HG03196 (cell line): ENCODE measurements at regions not wholly inside any gene's neighbourhood (a gene's known extent, or its start where the extent isn't known, plus 50 kb on each side); places are given as distances from the start of the nearest gene placed in this dataset.

Source experiments
- ATAC-seq: cut with Tn5 transposase; IDR thresholded peaks from one replicate; pipeline ENCODE4 v1.9.1; 2021; ENCODE audit not compliant: unreplicated experiment

DNA sequence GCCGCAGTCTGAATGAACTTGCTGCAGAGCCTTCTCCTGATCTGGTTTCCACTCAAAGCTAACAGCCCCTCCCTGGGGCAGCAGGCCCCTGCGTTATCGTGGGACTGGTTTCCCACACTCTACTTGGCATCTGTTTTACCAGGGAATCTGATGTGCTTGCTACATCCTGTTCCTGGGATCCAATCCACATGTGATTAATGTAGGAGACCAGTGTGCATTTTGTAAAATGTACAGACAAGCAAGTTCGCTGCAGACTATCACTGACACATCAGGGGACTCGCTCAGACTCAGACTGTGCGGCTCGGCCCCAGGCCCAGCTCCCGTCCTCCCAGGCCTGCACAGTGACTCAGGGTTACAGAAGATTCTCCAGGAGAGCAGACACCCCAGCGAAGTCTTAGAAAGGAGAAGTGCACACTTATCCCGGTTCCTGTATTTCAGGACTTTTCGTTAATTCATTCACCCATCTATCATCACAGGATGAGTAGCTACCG lies 340.1 kb downstream of the MATN1 start:
- no peak for ATAC-seq

- no peak for ATAC-seq
Observed at GRCh38 chr1:30382496-30382895, 340.9 kb downstream of the MATN1 start.

GRCh38 chr1:30381671-30382365 lies 341.6 kb downstream of the MATN1 start:
- no peak for ATAC-seq

- ATAC-seq, result no peak
Observed at GRCh38 chr1:30381266-30381665, 342.1 kb downstream of the MATN1 start.

- ATAC-seq, result no peak
Observed at GRCh38 chr1:30380625-30380984, 342.8 kb downstream of the MATN1 start.

GRCh38 chr1:30379684-30380624 lies 343.4 kb downstream of the MATN1 start:
- ATAC-seq, result no peak

DNA sequence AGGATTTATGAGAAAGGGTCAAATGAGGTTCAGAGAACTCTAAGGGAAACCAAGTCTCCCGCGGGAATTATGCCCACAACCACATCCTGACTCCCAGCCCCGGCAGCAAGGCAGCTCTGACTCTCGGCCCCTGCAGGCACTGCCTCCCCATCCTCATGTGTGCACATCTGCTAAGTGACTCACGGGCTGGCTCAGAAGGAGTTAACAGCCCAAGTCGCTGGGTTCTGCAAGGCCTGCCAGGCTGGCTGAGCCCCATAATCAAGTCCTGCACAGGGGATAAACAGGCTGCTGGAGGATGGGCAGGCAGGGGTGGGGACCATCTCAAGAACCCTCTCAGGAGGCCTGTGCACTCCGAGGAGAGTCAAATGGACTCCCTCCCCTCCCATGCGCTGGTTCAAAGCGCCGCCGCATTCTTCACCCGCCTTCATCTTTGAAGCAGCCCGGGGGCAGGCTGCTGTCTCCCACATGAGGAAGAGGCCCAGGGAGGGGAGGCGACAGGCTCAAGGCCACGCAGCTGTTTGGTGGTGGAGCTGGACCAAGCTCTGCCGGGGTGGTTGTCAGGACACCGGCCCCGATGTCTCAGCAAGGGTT lies 344.3 kb downstream of the MATN1 start:
- ATAC-seq, result no peak

- no peak for ATAC-seq
Observed at GRCh38 chr1:30378003-30378596, 345.3 kb downstream of the MATN1 start.

DNA sequence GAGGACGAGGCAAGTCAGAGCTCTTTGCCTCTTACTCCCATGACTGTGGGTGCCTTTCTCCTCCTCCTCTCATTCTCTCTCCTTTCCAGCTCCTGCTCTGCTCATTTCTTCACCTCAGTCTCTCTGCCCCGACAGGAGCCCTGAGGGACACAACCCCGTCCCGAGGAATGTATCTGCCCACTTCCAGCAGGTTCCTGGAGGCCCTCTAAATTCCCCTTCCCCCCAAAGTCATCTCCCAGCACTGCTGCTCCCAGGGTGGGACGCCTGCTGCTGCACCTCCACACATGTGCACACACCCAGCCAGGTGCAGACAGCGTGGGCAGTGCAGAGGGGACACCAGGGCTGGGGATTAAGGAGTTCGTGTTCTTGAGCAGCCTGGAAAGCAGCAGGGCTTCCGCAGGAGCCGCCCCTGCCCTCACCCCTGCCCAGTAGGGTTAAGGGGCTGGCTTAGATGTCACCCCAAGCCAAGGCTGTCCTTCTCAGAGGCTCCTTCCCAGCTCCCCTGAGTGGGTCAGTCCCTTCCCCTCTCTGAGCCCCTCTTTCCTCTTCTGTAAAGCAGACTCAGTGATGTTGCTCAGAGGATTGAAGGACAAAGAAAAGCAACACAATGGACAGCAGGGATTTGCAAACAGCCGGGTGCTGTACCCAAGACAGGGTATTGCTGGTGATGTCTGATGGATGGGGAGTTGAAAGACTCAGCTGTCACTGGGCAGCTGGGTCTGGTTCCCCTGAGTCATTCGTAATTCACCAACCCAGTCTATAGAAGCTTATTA lies 346.0 kb downstream of the MATN1 start:
- no peak for ATAC-seq

- ATAC-seq, result no peak
Observed at GRCh38 chr1:30376054-30376697, 347.2 kb downstream of the MATN1 start.

GRCh38 chr1:30375156-30375555 lies 348.2 kb downstream of the MATN1 start:
- no peak for ATAC-seq

- no peak for ATAC-seq
Observed at GRCh38 chr1:30374400-30375070, 348.9 kb downstream of the MATN1 start.

GRCh38 chr1:30373471-30374399 lies 349.6 kb downstream of the MATN1 start:
- ATAC-seq, result no peak

- ATAC-seq, result no peak
Observed at GRCh38 chr1:30372792-30373433, 350.5 kb downstream of the MATN1 start.

GRCh38 chr1:30371888-30372791 lies 351.2 kb downstream of the MATN1 start:
- no peak for ATAC-seq

- ATAC-seq, result no peak
Observed at GRCh38 chr1:30371179-30371788, 352.1 kb downstream of the MATN1 start.
